Common myeloid progenitor, CD34-positive (primary cell): ENCODE measurements at regions not wholly inside any gene's neighbourhood (a gene's known extent, or its start where the extent isn't known, plus 50 kb on each side); places are given as distances from the start of the nearest gene placed in this dataset.

Experiments
- CTCF ChIA-PET: fragments of 350-600 bp; sonication (Branson Sonifier 250); formaldehyde crosslinking; loops from one replicate; lab custom pipeline; 2021; ENCODE audit warnings: antibody characterized with exemption; lab: Charles Lee
- POLR2A ChIA-PET: fragments of 350-600 bp; sonication (Branson Sonifier 250); formaldehyde crosslinking; loops from one replicate; lab custom pipeline; 2021; ENCODE audit warnings: antibody characterized with exemption; lab: Charles Lee
- DNase-seq, 3 donors: peaks; one replicate each; pipeline versions ENCODE4 v3.0.0 to v3.0.0-alpha.2; 2013
- H3K27ac ChIP-seq, 2 experiments: 1 replicate in 1 of 2; 2 replicates in 1 of 2; pipeline ENCODE4 v1.7.0; 2013; ENCODE audit warnings: inconsistent platforms in 2 of 2, low read length in 2 of 2, mild to moderate bottlenecking in 2 of 2, low read depth in 1 of 2, moderate library complexity in 1 of 2; ENCODE audit not compliant: severe bottlenecking in 2 of 2, insufficient read depth in 1 of 2, poor library complexity in 1 of 2
- H3K27me3 ChIP-seq, 5 experiments: replicated peaks in 2 of 5; 1 replicate in 3 of 5; 2 replicates in 2 of 5; pipeline versions ENCODE4 v1.6.1 to v1.7.0; 2013; ENCODE audit warnings: low read length in 4 of 5, mild to moderate bottlenecking in 2 of 5, moderate library complexity in 2 of 5, inconsistent platforms in 1 of 5; ENCODE audit not compliant: insufficient read depth in 5 of 5, control insufficient read depth in 4 of 5
- H3K36me3 ChIP-seq, 4 experiments: 1 replicate in 2 of 4; 2 replicates in 2 of 4; pipeline versions ENCODE4 v1.6.1 to v1.7.0; 2013; ENCODE audit warnings: low read length in 3 of 4, control low read depth in 1 of 4, mild to moderate bottlenecking in 1 of 4; ENCODE audit not compliant: control insufficient read depth in 4 of 4, insufficient read depth in 4 of 4
- H3K4me1 ChIP-seq, 4 experiments: 1 replicate in 3 of 4; 2 replicates in 1 of 4; pipeline versions ENCODE4 v1.6.1 to v1.7.1; 2013; ENCODE audit warnings: low read length in 3 of 4, mild to moderate bottlenecking in 3 of 4, control low read depth in 1 of 4, inconsistent platforms in 1 of 4, moderate library complexity in 1 of 4; ENCODE audit not compliant: control insufficient read depth in 4 of 4, insufficient read depth in 4 of 4; ENCODE audit errors: control extremely low read depth in 1 of 4
- H3K4me3 ChIP-seq, 7 experiments: 1 replicate in 4 of 7; 2 replicates in 3 of 7; pipeline versions ENCODE4 v1.5.1 to v1.7.0; 2013; ENCODE audit warnings: mild to moderate bottlenecking in 7 of 7, low read length in 6 of 7, moderate library complexity in 6 of 7, inconsistent platforms in 2 of 7, low read depth in 2 of 7, control low read depth in 1 of 7; ENCODE audit not compliant: insufficient read depth in 4 of 7, control insufficient read depth in 1 of 7; ENCODE audit errors: extremely low read depth in 1 of 7
- H3K9me3 ChIP-seq, 5 experiments: 1 replicate in 4 of 5; 2 replicates in 1 of 5; pipeline versions ENCODE4 v1.6.1 to v1.7.1; 2013; ENCODE audit warnings: low read length in 4 of 5, mild to moderate bottlenecking in 2 of 5, inconsistent platforms in 1 of 5, low read depth in 1 of 5, moderate library complexity in 1 of 5; ENCODE audit not compliant: control insufficient read depth in 4 of 5, insufficient read depth in 2 of 5; ENCODE audit errors: control extremely low read depth in 1 of 5
- WGBS: methylation state at CpG from one replicate; pipeline ENCODE4 v1.1.5; 2013; ENCODE audit not compliant: insufficient coverage; 5-methylcytosine and 5-hydroxymethylcytosine counted together

DNA sequence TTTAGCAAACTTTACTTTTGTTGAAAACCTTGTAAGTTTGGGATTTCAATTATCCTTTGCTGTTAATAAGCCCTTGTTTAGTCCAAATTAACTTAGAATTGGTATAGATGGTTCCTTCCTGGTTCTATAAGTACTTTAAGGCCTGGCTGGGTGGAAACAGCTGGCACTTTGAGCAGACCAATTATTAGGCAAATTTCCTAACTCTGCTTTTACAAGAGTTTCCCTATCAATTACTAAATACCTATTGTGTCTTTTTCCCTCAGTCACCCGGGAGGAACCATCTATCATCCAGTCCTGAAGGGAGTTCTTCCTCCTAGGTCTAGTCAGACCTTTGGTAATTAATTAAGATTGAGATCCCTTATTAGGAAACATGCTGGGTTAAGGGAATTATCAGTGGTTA, 138.0 kb downstream of the SLC38A6 start:
- peaks cover 2 to 26% (median 8%) of the 10 kb centered on the region in 5 experiments for H3K9me3 ChIP-seq
- no peaks in the 10 kb centered on the region for H3K36me3 ChIP-seq
- no peaks in the 10 kb centered on the region for H3K27me3 ChIP-seq
- no peak overlapping the region for H3K27ac ChIP-seq
- ChIA-PET CTCF (no interaction called here), POLR2A (no interaction called here)
- H3K4me3 ChIP-seq: no peak overlapping the region
- no peaks in the 10 kb centered on the region for H3K4me1 ChIP-seq
- WGBS: no CpG with 5 or more reads among the region's 1 CpG
- no peak for DNase-seq

DNA sequence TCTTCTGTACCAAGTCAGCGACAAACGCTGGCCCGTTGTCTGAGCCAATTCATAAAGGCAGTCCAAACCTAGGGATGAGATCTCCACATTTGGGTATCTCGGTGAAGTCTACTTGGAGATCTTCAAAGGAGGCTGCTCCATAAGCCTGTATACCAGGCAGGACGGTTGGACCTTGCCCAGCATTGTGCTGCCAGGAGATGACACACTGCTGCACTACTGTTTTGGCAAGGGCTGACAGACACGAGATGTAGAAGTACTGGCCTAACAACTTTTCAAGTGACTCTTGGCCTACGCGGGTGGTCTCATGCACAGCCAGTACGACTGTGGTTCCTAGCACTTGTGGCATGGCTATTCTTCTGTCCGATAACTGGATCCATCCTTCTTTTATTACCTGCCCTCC, 135.3 kb downstream of the SLC38A6 start:
- H3K9me3 ChIP-seq: peaks cover 2 to 32% (median 13%) of the 10 kb centered on the region in 5 experiments
- 95% methylated on average over 6 of the region's 10 CpGs for WGBS
- ChIA-PET POLR2A (no interaction called here), CTCF (no interaction called here)
- H3K4me1 ChIP-seq: no peaks in the 10 kb centered on the region
- no peak overlapping the region for H3K4me3 ChIP-seq
- no peak overlapping the region for H3K27ac ChIP-seq
- H3K36me3 ChIP-seq: no peaks in the 10 kb centered on the region
- H3K27me3 ChIP-seq: peaks cover 0 to 14% (median 2%) of the 10 kb centered on the region in 5 experiments
- DNase-seq: no peak

- CTCF ChIA-PET: no interaction called here
Measured at GRCh38 chr14:61113561-61114225, 132.6 kb downstream of the SLC38A6 start.

DNA sequence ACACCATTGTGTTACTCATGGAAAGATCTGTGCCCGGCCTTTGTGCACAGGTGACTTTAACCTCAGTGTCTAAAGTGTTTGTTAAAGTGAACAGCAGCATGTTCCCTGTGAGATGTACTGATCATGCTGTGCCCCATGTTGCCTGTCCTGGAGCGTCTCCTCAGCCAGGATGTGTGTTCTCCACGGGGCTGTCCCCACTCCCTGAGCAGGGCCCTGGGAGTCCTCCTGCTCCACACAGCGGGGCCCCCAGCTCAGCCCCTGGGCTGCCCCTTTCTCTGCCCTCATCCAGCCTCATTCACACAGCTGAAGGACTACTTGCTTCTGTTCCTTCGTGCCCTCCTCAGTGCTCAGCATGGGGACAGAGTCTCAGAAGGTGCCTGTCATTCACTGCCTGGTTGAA, 131.5 kb downstream of the SLC38A6 start:
- 95% methylated on average over 5 of the region's 5 CpGs for WGBS
- peaks cover 2 to 28% (median 13%) of the 10 kb centered on the region in 5 experiments for H3K9me3 ChIP-seq
- H3K27me3 ChIP-seq: peaks cover 0 to 22% (median 4%) of the 10 kb centered on the region in 5 experiments
- DNase-seq: no peak
- H3K4me1 ChIP-seq: no peaks in the 10 kb centered on the region
- no peak overlapping the region for H3K27ac ChIP-seq
- ChIA-PET POLR2A (no interaction called here), CTCF (no interaction called here)
- no peaks in the 10 kb centered on the region for H3K36me3 ChIP-seq
- H3K4me3 ChIP-seq: no peak overlapping the region

More at GRCh38 chr14:61113561-61114225, 132.6 kb downstream of the SLC38A6 start:
- no peak overlapping the region for H3K4me3 ChIP-seq
- 76% methylated on average over 6 of the region's 6 CpGs for WGBS
- POLR2A ChIA-PET: no interaction called here
- H3K36me3 ChIP-seq: no peaks in the 10 kb centered on the region
- DNase-seq: no peak
- no peak overlapping the region for H3K27ac ChIP-seq
- no peaks in the 10 kb centered on the region for H3K4me1 ChIP-seq
- peaks cover 2 to 28% (median 13%) of the 10 kb centered on the region in 5 experiments for H3K9me3 ChIP-seq
- peaks cover 0 to 22% (median 4%) of the 10 kb centered on the region in 5 experiments for H3K27me3 ChIP-seq

- ChIA-PET POLR2A (no interaction called here), CTCF (no interaction called here)
- 100% methylated on average over 1 of the region's 5 CpGs for WGBS
- Histone ChIP-seq H3K9me3 (peaks cover 2 to 28% (median 13%) of the 10 kb centered on the region in 5 experiments), H3K27me3 (peaks cover 0 to 22% (median 4%) of the 10 kb centered on the region in 5 experiments), H3K36me3 (no peaks in the 10 kb centered on the region), H3K4me1 (no peaks in the 10 kb centered on the region), H3K4me3 (no peak overlapping the region), H3K27ac (no peak overlapping the region)
- DNase-seq: no peak
Measured at GRCh38 chr14:61111731-61112130, 130.7 kb downstream of the SLC38A6 start.

DNA sequence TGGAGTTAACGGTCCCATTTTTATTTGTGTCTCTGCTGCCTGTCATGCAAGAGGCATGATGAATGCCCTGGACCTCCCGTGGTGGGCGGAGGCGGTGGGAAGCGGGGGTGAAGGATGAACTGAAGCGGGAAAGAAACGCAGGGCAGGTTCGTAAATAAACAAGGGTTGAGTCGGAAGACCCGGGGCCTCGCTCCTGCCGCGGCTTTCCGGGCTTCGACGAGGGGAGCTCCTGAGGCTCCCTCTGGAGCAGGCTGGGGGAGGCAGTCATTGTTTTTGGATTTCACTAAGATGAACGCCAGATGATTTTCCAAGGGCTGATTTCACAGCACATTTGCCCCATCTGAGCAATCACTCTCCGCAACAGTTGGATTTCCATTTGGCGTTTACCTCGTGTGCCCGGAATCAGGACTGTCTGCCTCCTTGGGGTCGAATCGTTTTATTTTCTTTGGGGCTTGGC, 130.2 kb downstream of the SLC38A6 start:
- H3K4me3 ChIP-seq: no peak overlapping the region
- no peaks in the 10 kb centered on the region for H3K36me3 ChIP-seq
- CTCF ChIA-PET: no interaction called here
- WGBS: 63% methylated on average over 23 of the region's 23 CpGs
- H3K27me3 ChIP-seq: peaks cover 0 to 22% (median 4%) of the 10 kb centered on the region in 5 experiments
- no peak for DNase-seq
- POLR2A ChIA-PET: no interaction called here
- peaks cover 2 to 27% (median 13%) of the 10 kb centered on the region in 5 experiments for H3K9me3 ChIP-seq
- H3K27ac ChIP-seq: no peak overlapping the region
- no peaks in the 10 kb centered on the region for H3K4me1 ChIP-seq

- ChIA-PET CTCF (no interaction called here), POLR2A (no interaction called here)
- H3K9me3 ChIP-seq: peaks cover 2 to 22% (median 13%) of the 10 kb centered on the region in 5 experiments
- 95% methylated on average over 8 of the region's 9 CpGs for WGBS
- no peak overlapping the region for H3K27ac ChIP-seq
- H3K27me3 ChIP-seq: peaks cover 0 to 22% (median 4%) of the 10 kb centered on the region in 5 experiments
- no peak for DNase-seq
- H3K36me3 ChIP-seq: no peaks in the 10 kb centered on the region
- H3K4me1 ChIP-seq: no peaks in the 10 kb centered on the region
- H3K4me3 ChIP-seq: no peak overlapping the region
Measured at GRCh38 chr14:61110316-61111082, 129.5 kb downstream of the SLC38A6 start.
